AG04450 (cell line): ENCODE measurements at regions not wholly inside any gene's neighbourhood (a gene's known extent, or its start where the extent isn't known, plus 50 kb on each side); places are given as distances from the start of the nearest gene placed in this dataset.

ENCODE experiments used
- CTCF ChIA-PET: fragments of 300-600, 350-600 bp; formaldehyde crosslinking; extraction: SDS; loops from one replicate; lab custom pipeline; 2022; ENCODE audit warnings: antibody characterized with exemption, inconsistent platforms; lab: Charles Lee
- POLR2A ChIA-PET: fragments of 350-600 bp; formaldehyde crosslinking; extraction: SDS; loops from one replicate; lab custom pipeline; 2021; ENCODE audit warnings: antibody characterized with exemption, inconsistent platforms; lab: Yijun Ruan, JAX
- DNase-seq: peaks from one replicate; pipeline ENCODE4 v3.0.0-alpha.2; 2011; ENCODE audit warnings: low read depth, low spot score
- H3K27ac ChIP-seq: one replicate; pipeline ENCODE4 v1.5.1; 2012; ENCODE audit warnings: low read depth, low read length, control low read depth
- H3K27me3 ChIP-seq: one replicate; pipeline ENCODE4 v1.6.0; 2012; ENCODE audit warnings: low read length; ENCODE audit not compliant: control insufficient read depth, insufficient read depth
- H3K4me3 ChIP-seq: 2 replicates; pipeline ENCODE4 v1.5.1; 2011; ENCODE audit warnings: mild to moderate bottlenecking, low read depth, low read length, control low read depth
- H3K9me3 ChIP-seq: 2 replicates; pipeline ENCODE4 v1.5.1; 2012; ENCODE audit warnings: low read length; ENCODE audit not compliant: control insufficient read depth, insufficient read depth
- TF ChIP-seq, protein P1 (sequence below): IDR thresholded peaks from 2 replicates; pipeline ENCODE4 v1.5.1; 2011; ENCODE audit warnings: low read depth, low read length, control low read depth, inconsistent platforms

DNA sequence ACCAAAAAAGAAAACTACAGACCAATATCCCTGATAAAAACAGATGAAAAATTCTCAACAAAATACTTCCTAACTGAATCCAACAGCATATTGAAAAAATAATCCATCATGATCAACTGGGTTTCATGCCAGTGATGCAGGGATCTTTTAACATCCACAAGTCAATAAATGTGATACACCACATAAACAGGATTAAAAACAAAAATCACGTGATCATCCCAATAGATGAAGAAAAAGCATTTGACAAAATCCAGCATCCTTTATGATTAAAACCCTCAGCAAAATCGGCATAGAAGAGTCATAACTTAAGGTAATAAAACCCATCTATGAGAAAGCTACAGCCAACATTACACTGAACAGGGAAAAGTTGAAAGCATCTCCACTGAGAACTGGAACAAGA, 107.5 kb downstream of the DCLK3 start:
- TF ChIP-seq, protein P1, sequence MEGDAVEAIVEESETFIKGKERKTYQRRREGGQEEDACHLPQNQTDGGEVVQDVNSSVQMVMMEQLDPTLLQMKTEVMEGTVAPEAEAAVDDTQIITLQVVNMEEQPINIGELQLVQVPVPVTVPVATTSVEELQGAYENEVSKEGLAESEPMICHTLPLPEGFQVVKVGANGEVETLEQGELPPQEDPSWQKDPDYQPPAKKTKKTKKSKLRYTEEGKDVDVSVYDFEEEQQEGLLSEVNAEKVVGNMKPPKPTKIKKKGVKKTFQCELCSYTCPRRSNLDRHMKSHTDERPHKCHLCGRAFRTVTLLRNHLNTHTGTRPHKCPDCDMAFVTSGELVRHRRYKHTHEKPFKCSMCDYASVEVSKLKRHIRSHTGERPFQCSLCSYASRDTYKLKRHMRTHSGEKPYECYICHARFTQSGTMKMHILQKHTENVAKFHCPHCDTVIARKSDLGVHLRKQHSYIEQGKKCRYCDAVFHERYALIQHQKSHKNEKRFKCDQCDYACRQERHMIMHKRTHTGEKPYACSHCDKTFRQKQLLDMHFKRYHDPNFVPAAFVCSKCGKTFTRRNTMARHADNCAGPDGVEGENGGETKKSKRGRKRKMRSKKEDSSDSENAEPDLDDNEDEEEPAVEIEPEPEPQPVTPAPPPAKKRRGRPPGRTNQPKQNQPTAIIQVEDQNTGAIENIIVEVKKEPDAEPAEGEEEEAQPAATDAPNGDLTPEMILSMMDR = no peak
- Histone ChIP-seq H3K27me3 (no peaks in the 10 kb centered on the region), H3K9me3 (no peaks in the 10 kb centered on the region), H3K4me3 (no peak overlapping the region), H3K27ac (no peak overlapping the region)
- CTCF ChIA-PET = no interaction called here
- POLR2A ChIA-PET = no interaction called here
- no peak for DNase-seq

DNA sequence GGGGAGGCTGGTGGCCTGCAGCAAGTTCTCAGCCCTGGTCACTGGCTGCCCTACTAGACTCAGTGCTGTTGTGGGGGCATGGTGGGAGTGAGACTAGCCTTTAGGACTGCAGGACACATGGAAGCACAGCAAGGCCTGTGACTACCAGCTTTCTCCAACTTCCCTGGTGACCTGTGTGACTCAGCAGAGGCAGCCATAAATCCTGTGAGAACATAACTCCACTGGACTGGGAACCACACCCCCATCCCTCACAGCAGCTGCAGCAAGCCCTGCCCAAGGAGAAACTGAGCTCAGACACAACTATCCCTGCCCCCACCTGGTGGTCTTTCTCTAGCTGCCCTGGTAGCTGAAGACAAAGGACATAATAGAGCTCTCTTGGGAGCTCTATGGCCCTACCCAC, 111.3 kb downstream of the DCLK3 start:
- Histone ChIP-seq H3K27me3 (no peaks in the 10 kb centered on the region), H3K27ac (no peak overlapping the region), H3K4me3 (no peak overlapping the region), H3K9me3 (no peaks in the 10 kb centered on the region)
- CTCF ChIA-PET = no interaction called here
- TF ChIP-seq, protein P1 = no peak
- POLR2A ChIA-PET = no interaction called here
- no peak for DNase-seq

DNA sequence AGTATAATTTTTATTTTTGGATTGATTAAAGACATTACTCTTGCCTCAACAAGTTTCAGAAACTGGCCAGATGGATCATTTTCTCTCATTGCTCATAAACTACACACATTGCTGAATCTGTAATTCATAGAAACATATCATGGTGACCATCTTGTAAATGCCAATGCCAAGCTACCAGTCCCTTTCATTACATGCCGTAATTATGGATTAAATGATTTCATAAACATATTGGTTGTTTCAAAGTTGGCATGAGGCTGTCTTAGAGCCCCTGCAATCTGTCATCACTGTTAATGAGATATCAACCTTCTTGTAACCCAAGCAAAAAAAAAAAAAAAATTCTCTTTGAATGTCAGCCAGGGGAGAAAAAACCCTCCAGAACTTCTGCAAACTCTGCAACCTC, 112.2 kb downstream of the DCLK3 start:
- Histone ChIP-seq H3K27ac (no peak overlapping the region), H3K4me3 (no peak overlapping the region), H3K9me3 (no peaks in the 10 kb centered on the region), H3K27me3 (no peaks in the 10 kb centered on the region)
- TF ChIP-seq, protein P1 = no peak
- DNase-seq = no peak
- CTCF ChIA-PET = no interaction called here
- POLR2A ChIA-PET = no interaction called here

DNA sequence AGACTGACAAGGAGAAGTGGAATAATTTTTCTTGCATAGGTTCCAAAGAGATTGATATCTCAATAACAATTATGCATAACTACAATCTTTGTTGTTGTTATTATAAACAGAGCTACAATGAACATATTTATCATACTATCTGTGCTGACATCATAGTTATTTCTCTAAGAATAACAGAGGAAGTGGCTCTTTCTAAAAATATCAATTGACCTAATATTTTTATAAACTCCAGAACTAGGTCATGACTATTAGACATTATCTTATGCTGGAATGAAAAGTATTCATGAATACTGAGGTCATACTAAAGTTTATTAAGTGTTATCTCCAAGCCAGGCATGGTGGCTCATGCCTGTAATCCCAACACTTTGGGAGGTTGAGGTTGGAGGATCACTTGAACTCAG, 114.1 kb downstream of the DCLK3 start:
- Histone ChIP-seq H3K9me3 (no peaks in the 10 kb centered on the region), H3K4me3 (no peak overlapping the region), H3K27ac (no peak overlapping the region), H3K27me3 (no peaks in the 10 kb centered on the region)
- no peak for DNase-seq
- ChIA-PET CTCF (no interaction called here), POLR2A (no interaction called here)
- TF ChIP-seq, protein P1 = no peak

DNA sequence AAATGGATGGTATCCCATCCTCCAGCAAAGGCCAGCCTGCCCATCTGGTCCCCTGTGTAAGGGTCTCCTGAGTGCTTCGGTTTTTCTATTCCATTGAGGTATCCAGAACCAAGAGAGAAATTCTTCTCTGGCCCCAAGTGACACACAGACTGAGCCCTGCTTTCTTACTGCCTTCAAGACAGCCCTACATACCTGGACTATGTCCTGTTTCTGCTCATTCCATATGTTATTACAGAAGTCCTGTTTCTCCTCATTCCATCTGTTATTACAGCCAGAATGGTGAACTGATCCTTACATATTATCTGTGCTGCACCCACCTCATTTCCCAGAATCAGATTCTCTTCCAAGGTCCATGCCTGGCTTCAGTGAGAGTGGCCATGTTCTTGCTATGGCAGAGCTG, 115.2 kb downstream of the DCLK3 start:
- no peaks in the 10 kb centered on the region for H3K9me3 ChIP-seq
- ChIA-PET CTCF (no interaction called here), POLR2A (no interaction called here)
- H3K4me3 ChIP-seq = no peak overlapping the region
- H3K27ac ChIP-seq = no peak overlapping the region
- TF ChIP-seq, protein P1 = no peak
- H3K27me3 ChIP-seq = no peaks in the 10 kb centered on the region
- DNase-seq = no peak
